Ishikawa (cell line): ENCODE measurements at regions not wholly inside any gene's neighbourhood (a gene's known extent, or its start where the extent isn't known, plus 50 kb on each side); places are given as distances from the start of the nearest gene placed in this dataset.

Experiments used
- CEBPB ChIP-seq: IDR thresholded peaks from 2 replicates; pipeline ENCODE4 v1.6.1; 2012
- RAD21 ChIP-seq: IDR thresholded peaks from 2 replicates; pipeline ENCODE4 v1.6.1; 2012; ENCODE audit warnings: low read depth
- REST ChIP-seq: IDR thresholded peaks from 2 replicates; pipeline ENCODE4 v1.6.1; 2012; ENCODE audit warnings: low read depth, mild to moderate bottlenecking
- TAF1 ChIP-seq: IDR thresholded peaks from 2 replicates; pipeline ENCODE4 v1.6.1; 2012; ENCODE audit warnings: low read depth, mild to moderate bottlenecking
- YY1 ChIP-seq: IDR thresholded peaks from 2 replicates; pipeline ENCODE4 v1.6.1; 2012; ENCODE audit warnings: low read depth

GRCh38 chr1:30191154-30191702, 532.2 kb downstream of the MATN1 start:
- TF ChIP-seq RAD21 (no peak), TAF1 (no peak), REST (no peak), YY1 (no peak), CEBPB (no peak)
